ENCODE measurements at regions not wholly inside any gene's neighbourhood (a gene's known extent, or its start where the extent isn't known, plus 50 kb on each side); places are given as distances from the start of the nearest gene placed in this dataset.

DNA sequence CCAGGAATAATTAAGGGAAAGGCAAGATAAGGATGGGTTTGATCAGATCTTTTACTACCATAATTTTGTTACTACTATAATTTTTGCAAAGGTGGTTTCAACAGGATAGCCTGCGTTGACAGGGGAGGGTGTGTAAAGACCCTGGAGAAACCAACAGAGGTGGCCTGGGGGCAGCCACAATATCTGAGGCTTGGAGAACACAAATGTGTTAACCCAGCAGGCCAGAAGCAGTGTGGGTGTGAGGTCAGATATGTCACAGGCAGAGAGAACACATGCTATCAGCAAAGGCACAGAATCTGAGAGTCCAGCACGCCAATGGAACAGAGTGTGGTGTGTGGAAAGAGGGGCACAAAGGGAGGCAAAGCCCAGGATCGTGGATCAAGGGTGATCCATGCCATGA lies 399.4 kb upstream of the TRIB2 start:
- TF ChIP-seq POLR2A (IDR thresholded peaks at IDR 0.05; ENCODE audit: low read depth, low read length), result no peak
- TF ChIP-seq POLR2AphosphoS5 (IDR thresholded peaks at IDR 0.05; ENCODE audit: low read depth, low read length), result no peak
- TF ChIP-seq TAF1 (IDR thresholded peaks at IDR 0.05; ENCODE audit: borderline replicate concordance, low read depth, low read length), result no peak
